IMR-90 (cell line): ENCODE measurements at regions not wholly inside any gene's neighbourhood (a gene's known extent, or its start where the extent isn't known, plus 50 kb on each side); places are given as distances from the start of the nearest gene placed in this dataset.
A peak's percentile ranks its signal among the peaks of the same experiment; 100 is the strongest.

Source experiments
- ATAC-seq: fragments of 200-7000 bp; cut with Tn5 transposase; 2 replicates; pipeline ENCODE4 v1.9.1; 2020; ENCODE audit warnings: low read depth, mild to moderate bottlenecking, moderate library complexity
- BruUV-seq: library from RNA; stranded (reverse); fragments of 400-500 nt; replicated peaks from 2 replicates; lab custom pipeline; 2021; lab: Mats Ljungman, UMichigan
- CTCF ChIA-PET: fragments of 300-600 bp; formaldehyde crosslinking; extraction: SDS; loops from one replicate; lab custom pipeline; 2021; ENCODE audit warnings: antibody characterized with exemption; lab: Yijun Ruan, JAX
- POLR2A ChIA-PET: fragments of 300-600 bp; sonication (Branson Sonifier 250); formaldehyde crosslinking; loops from one replicate; lab custom pipeline; 2022; ENCODE audit warnings: antibody characterized with exemption; ENCODE audit not compliant: unreplicated experiment; lab: Charles Lee
- DNase-seq: peaks from one replicate; pipeline ENCODE4 v3.0.0; 2013
- H2AFZ ChIP-seq: replicated peaks from 2 replicates; pipeline ENCODE3; 2013; ENCODE audit warnings: low read length, mild to moderate bottlenecking; ENCODE audit not compliant: poor library complexity
- H2AK5ac ChIP-seq: 2 replicates; pipeline ENCODE4 v1.6.1; 2013; ENCODE audit warnings: low read depth, low read length, inconsistent platforms
- H2AK9ac ChIP-seq: replicated peaks from 2 replicates; pipeline ENCODE3; 2013; ENCODE audit warnings: mild to moderate bottlenecking, low read depth, low read length, moderate library complexity; ENCODE audit not compliant: poor library complexity
- H2BK120ac ChIP-seq: 2 replicates; pipeline ENCODE4 v1.6.1; 2013; ENCODE audit warnings: low read depth, low read length, inconsistent platforms
- H2BK15ac ChIP-seq: 3 replicates; pipeline ENCODE4 v1.6.1; 2013; ENCODE audit warnings: low read depth, low read length, inconsistent platforms
- H2BK20ac ChIP-seq: 2 replicates; pipeline ENCODE4 v1.6.1; 2013; ENCODE audit warnings: low read depth, mild to moderate bottlenecking, inconsistent platforms, low read length, moderate library complexity
- H2BK5ac ChIP-seq: 2 replicates; pipeline ENCODE4 v1.6.1; 2013; ENCODE audit warnings: mild to moderate bottlenecking, low read depth, low read length, inconsistent platforms; ENCODE audit not compliant: poor library complexity, severe bottlenecking
- H3K14ac ChIP-seq: replicated peaks from 2 replicates; pipeline ENCODE4 v1.6.1; 2013; ENCODE audit warnings: low read depth, low read length, inconsistent platforms
- H3K18ac ChIP-seq: 2 replicates; pipeline ENCODE4 v1.6.1; 2013; ENCODE audit warnings: low read depth, low read length, control low read depth
- H3K23ac ChIP-seq: 2 replicates; pipeline ENCODE4 v1.6.1; 2013; ENCODE audit warnings: low read depth, low read length, inconsistent platforms
- H3K27ac ChIP-seq: 2 replicates; pipeline ENCODE4 v1.5.1; 2013; ENCODE audit warnings: mild to moderate bottlenecking, control low read depth, low read length; ENCODE audit not compliant: insufficient read depth
- H3K27me3 ChIP-seq: 2 replicates; pipeline ENCODE4 v1.6.1; 2013; ENCODE audit warnings: low read length; ENCODE audit not compliant: control insufficient read depth, insufficient read depth
- H3K36me3 ChIP-seq: 2 replicates; pipeline ENCODE4 v1.6.1; 2013; ENCODE audit warnings: low read length, mixed read lengths; ENCODE audit not compliant: control insufficient read depth, insufficient read depth
- H3K4ac ChIP-seq: 2 replicates; pipeline ENCODE4 v1.6.1; 2013; ENCODE audit warnings: low read depth, low read length, inconsistent platforms
- H3K4me1 ChIP-seq: 2 replicates; pipeline ENCODE4 v1.6.1; 2013; ENCODE audit warnings: low read length, mixed read lengths; ENCODE audit not compliant: control insufficient read depth, insufficient read depth
- H3K4me2 ChIP-seq: 2 replicates; pipeline ENCODE4 v1.6.1; 2013; ENCODE audit warnings: low read depth, mild to moderate bottlenecking, control low read depth, low read length, moderate library complexity
- H3K4me3 ChIP-seq: 2 replicates; pipeline ENCODE4 v1.5.1; 2013; ENCODE audit warnings: low read depth, mild to moderate bottlenecking, control low read depth, low read length, moderate library complexity; ENCODE audit not compliant: insufficient read depth
- H3K56ac ChIP-seq: 2 replicates; pipeline ENCODE4 v1.6.1; 2013; ENCODE audit warnings: low read length, inconsistent platforms; ENCODE audit not compliant: insufficient read depth; ENCODE audit errors: extremely low read depth
- H3K79me1 ChIP-seq, 2 experiments: 2 replicates each; pipeline ENCODE4 v1.6.1; 2013; ENCODE audit warnings: low read length in 2 of 2, inconsistent platforms in 1 of 2, low read depth in 1 of 2
- H3K9ac ChIP-seq: 2 replicates; pipeline ENCODE4 v1.6.1; 2013; ENCODE audit warnings: low read depth, low read length, control low read depth
- H3K9me1 ChIP-seq: 2 replicates; pipeline ENCODE4 v1.6.1; 2013; ENCODE audit warnings: low read length, inconsistent platforms; ENCODE audit not compliant: insufficient read depth
- H3K9me3 ChIP-seq: 2 replicates; pipeline ENCODE4 v1.6.1; 2013; ENCODE audit warnings: low read length; ENCODE audit not compliant: control insufficient read depth, insufficient read depth
- H4K20me1 ChIP-seq: 2 replicates; pipeline ENCODE4 v1.6.1; 2013; ENCODE audit warnings: low read length, inconsistent platforms; ENCODE audit not compliant: insufficient read depth
- H4K5ac ChIP-seq: 2 replicates; pipeline ENCODE4 v1.6.1; 2013; ENCODE audit warnings: mild to moderate bottlenecking, low read depth, low read length, control low read depth
- H4K8ac ChIP-seq, 2 experiments: 2 replicates each; pipeline ENCODE4 v1.6.1; 2013; ENCODE audit warnings: low read depth in 2 of 2, low read length in 2 of 2, control low read depth in 1 of 2, inconsistent platforms in 1 of 2
- H4K91ac ChIP-seq: 2 replicates; pipeline ENCODE4 v1.6.1; 2013; ENCODE audit warnings: low read depth, low read length, inconsistent platforms; ENCODE audit not compliant: insufficient read depth
- POLR2A ChIP-seq: IDR thresholded peaks from 2 replicates; pipeline ENCODE4 v1.6.1; 2012; ENCODE audit warnings: mild to moderate bottlenecking, low read depth, low read length
- WGBS, 2 experiments: methylation state at CpG; one replicate each; pipeline versions ENCODE4 v1.1.5 to v1.1.7; 2013; ENCODE audit warnings: missing lambda C conversion rate in 2 of 2; ENCODE audit not compliant: insufficient read length in 1 of 2; ENCODE audit errors: extremely low coverage in 2 of 2; 5-methylcytosine and 5-hydroxymethylcytosine counted together
- dilution Hi-C: fragments of 300-500 bp; cut with HindIII; formaldehyde crosslinking; loops from one replicate; pipeline ENCODE4 v1.14.3; 2018; ENCODE audit warnings: low sequenced_read_pairs; ENCODE audit not compliant: unreplicated experiment
- in situ Hi-C: fragments of 300-500 bp; cut with MboI; formaldehyde crosslinking; loops from 3 replicates; pipeline ENCODE4 v1.14.3; 2019; ENCODE audit warnings: low sequenced_read_pairs, inconsistent platforms, mixed read lengths
- intact Hi-C: fragments of 100-400 bp; cut with micrococcal nuclease; formaldehyde crosslinking; loops from 2 replicates; pipeline ENCODE4 v1.10.0; 2022

GRCh38 chr4:122090989-122091388 is 61.1 kb upstream of the BLTP1 start:
- TF ChIP-seq POLR2A = no peak
- no TSS peak for BruUV-seq

More at GRCh38 chr4:122090989-122091388, 61.1 kb upstream of the BLTP1 start:
- in situ Hi-C loops = no loop called here
- Histone ChIP-seq H4K8ac (no peak overlapping the region), H3K36me3 (no peaks in the 10 kb centered on the region), H3K56ac (no peak overlapping the region), H4K20me1 (no peaks in the 10 kb centered on the region), H2AK9ac (no peak overlapping the region), H2BK5ac (no peak overlapping the region), H4K91ac (no peak overlapping the region), H3K4me3 (no peak overlapping the region), H3K79me1 (no peaks in the 10 kb centered on the region), H4K5ac (no peak overlapping the region), H3K23ac (no peak overlapping the region), H3K27me3 (no peaks in the 10 kb centered on the region), H3K18ac (no peak overlapping the region), H2BK20ac (no peak overlapping the region), H3K9ac (no peak overlapping the region), H3K9me3 (no peaks in the 10 kb centered on the region), H2AFZ (no peak overlapping the region), H2AK5ac (no peak overlapping the region), H3K14ac (no peak overlapping the region), H3K9me1 (no peaks in the 10 kb centered on the region; the same call in 1 of the 2 replicates), H3K4ac (no peak overlapping the region), H3K27ac (no peak overlapping the region), H2BK120ac (no peak overlapping the region), H3K4me2 (no peak overlapping the region), H2BK15ac (no peak overlapping the region), H3K4me1 (no peaks in the 10 kb centered on the region; the same call in 1 of the 2 replicates)
- intact Hi-C loops = no loop called here
- ChIA-PET CTCF (no interaction called here), POLR2A (no interaction called here)
- no CpG with 5 or more reads among the region's 1 CpG for WGBS, 2 experiments
- dilution Hi-C loops = no loop called here
- no peak for DNase-seq
- peak; percentile 62 for ATAC-seq
